Ishikawa (cell line): ENCODE measurements at regions not wholly inside any gene's neighbourhood (a gene's known extent, or its start where the extent isn't known, plus 50 kb on each side); places are given as distances from the start of the nearest gene placed in this dataset.

Experiments used
- CEBPB ChIP-seq: IDR thresholded peaks from 2 replicates; pipeline ENCODE4 v1.6.1; 2012
- CREB1 ChIP-seq: IDR thresholded peaks from 2 replicates; pipeline ENCODE4 v1.6.1; 2012; ENCODE audit warnings: low read depth
- EGR1 ChIP-seq: IDR thresholded peaks from 2 replicates; pipeline ENCODE4 v1.6.1; 2012
- EP300 ChIP-seq: IDR thresholded peaks from 2 replicates; pipeline ENCODE4 v1.6.1; 2012; ENCODE audit warnings: borderline replicate concordance
- FOXM1 ChIP-seq: IDR thresholded peaks from 2 replicates; pipeline ENCODE4 v1.6.1; 2012; ENCODE audit warnings: low read depth, borderline replicate concordance
- NFIC ChIP-seq: IDR thresholded peaks from 2 replicates; pipeline ENCODE4 v1.6.1; 2012
- RAD21 ChIP-seq: IDR thresholded peaks from 2 replicates; pipeline ENCODE4 v1.6.1; 2012; ENCODE audit warnings: low read depth
- REST ChIP-seq: IDR thresholded peaks from 2 replicates; pipeline ENCODE4 v1.6.1; 2012; ENCODE audit warnings: low read depth, mild to moderate bottlenecking
- TAF1 ChIP-seq: IDR thresholded peaks from 2 replicates; pipeline ENCODE4 v1.6.1; 2012; ENCODE audit warnings: low read depth, mild to moderate bottlenecking
- TCF12 ChIP-seq: IDR thresholded peaks from 2 replicates; pipeline ENCODE4 v1.6.1; 2012; ENCODE audit warnings: low read depth
- TEAD4 ChIP-seq: IDR thresholded peaks from 2 replicates; pipeline ENCODE4 v1.6.1; 2012
- USF1 ChIP-seq: IDR thresholded peaks from 2 replicates; pipeline ENCODE4 v1.6.1; 2012
- YY1 ChIP-seq: IDR thresholded peaks from 2 replicates; pipeline ENCODE4 v1.6.1; 2012; ENCODE audit warnings: low read depth
- ZBTB7A ChIP-seq: IDR thresholded peaks from 2 replicates; pipeline ENCODE4 v1.6.1; 2012; ENCODE audit warnings: low read depth
- TF ChIP-seq, protein P1 (sequence below): IDR thresholded peaks from 2 replicates; pipeline ENCODE4 v1.6.1; 2012

GRCh38 chr11:134617360-134617759 is 205.3 kb upstream of the B3GAT1 start:
- TF ChIP-seq CREB1 (no peak), TEAD4 (no peak)

- TF ChIP-seq RAD21 (no peak), TAF1 (no peak), TEAD4 (no peak), EP300 (no peak), CREB1 (no peak), ZBTB7A (no peak), FOXM1 (no peak), NFIC (no peak), REST (no peak), TCF12 (no peak), USF1 (no peak), YY1 (no peak), EGR1 (no peak), CEBPB (no peak)
- TF ChIP-seq, protein P1, sequence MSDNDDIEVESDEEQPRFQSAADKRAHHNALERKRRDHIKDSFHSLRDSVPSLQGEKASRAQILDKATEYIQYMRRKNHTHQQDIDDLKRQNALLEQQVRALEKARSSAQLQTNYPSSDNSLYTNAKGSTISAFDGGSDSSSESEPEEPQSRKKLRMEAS = no peak
Measured at GRCh38 chr11:134616038-134616437, 204.0 kb upstream of the B3GAT1 start.

DNA sequence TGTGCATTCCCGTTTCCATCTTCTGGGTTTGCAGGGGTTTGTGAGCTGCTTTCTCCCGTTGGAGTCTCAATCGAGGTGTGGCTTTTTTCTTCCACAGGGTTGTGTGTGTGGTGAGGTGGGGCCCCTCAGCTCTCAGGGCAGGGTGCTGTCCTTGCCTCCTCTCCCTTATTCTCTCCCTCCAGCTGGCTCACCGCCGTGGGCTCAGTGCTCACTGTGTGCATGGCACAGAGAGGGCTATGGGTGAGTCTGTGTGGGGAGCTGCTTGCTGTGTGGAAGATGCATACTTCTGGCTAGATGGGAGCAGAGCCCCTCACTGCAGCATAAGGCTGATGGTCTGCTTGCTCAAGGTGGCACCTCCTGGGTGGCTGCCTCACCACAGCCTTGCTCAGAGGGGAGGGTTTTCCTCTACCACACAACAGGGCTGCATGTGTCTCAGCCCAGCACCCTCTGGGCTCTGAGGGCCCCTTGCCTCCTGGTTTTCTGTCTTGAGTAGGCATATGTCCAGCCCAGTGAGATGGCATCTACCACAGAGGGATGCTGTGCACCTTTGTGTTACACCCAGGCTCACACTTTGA is 203.1 kb upstream of the B3GAT1 start:
- TF ChIP-seq NFIC (no peak), CEBPB (no peak), USF1 (no peak), TCF12 (no peak), YY1 (no peak)

DNA sequence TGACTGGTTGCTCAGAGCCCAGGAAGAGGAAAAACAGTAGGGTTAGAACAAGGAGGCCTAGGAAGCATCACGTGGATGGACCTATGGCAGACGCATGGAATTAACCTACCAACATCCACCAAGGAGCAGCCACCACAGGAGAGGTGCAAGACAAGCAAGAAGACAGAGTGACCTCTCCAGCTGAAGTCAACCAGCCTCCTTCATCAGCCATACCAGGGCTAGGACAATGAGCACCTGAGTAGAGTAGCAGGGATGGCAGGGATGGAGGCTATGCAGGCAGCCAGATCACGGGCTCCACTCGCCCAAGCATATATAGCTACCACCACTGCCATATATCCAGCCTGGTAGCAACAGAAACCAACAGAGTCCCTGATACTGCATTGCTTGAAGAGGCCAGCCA is 202.1 kb upstream of the B3GAT1 start:
- TF ChIP-seq, protein P1 = no peak

GRCh38 chr11:134613646-134614045 is 201.6 kb upstream of the B3GAT1 start:
- TF ChIP-seq USF1 (no peak), CEBPB (no peak)

DNA sequence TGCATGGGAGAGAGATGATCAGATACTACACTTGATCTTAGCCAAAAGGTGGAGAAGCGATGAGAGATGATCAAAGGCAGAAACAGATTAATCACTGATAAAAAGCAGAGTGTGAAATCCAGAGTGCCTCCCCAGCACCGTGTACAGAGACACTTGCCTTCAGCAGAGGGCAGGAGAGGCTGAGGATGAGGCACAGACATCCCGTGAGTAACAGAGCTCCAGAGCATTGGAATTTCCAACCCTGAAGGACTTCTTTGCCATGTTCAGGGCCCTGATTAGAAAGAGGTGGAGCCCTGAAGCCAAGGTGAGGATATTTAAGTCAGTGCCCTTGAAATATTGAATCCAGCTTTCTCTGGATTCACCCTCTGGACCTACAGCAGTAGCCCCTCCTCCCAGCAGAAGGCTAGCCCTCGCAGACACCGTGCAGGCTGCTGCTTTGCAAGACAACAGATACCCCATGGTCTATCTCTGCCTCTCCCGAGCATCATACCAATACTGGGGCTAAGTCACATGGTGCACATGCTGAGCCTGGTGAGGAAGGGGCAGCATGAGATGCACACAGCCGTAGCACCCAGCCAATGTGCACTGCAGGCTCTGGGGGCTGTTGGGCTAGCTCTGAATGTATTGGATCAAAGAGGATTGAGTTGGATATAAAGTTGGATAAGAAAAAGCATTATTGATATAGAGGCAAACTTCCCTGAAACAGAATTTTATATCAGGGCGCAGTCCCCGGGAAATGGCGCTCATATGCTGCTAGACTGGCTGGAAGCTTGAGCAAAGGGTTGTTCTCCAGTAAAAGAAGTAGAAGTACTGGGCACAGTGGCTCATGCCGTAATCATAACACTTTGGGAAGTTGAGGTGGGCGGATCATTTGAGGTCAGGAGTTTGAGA is 200.3 kb upstream of the B3GAT1 start:
- TF ChIP-seq REST = no peak
- TF ChIP-seq CREB1 = no peak
- TF ChIP-seq USF1 = no peak
- TF ChIP-seq CEBPB = no peak
- no peak for TF ChIP-seq ZBTB7A
- no peak for TF ChIP-seq TCF12
- no peak for TF ChIP-seq TAF1
- TF ChIP-seq, protein P1 = no peak
- no peak for TF ChIP-seq EGR1
- TF ChIP-seq TEAD4 = no peak
- TF ChIP-seq NFIC = no peak
- TF ChIP-seq RAD21 = no peak
- no peak for TF ChIP-seq FOXM1
- no peak for TF ChIP-seq YY1
- TF ChIP-seq EP300 = no peak
